GM18498 (cell line): ENCODE measurements at regions not wholly inside any gene's neighbourhood (a gene's known extent, or its start where the extent isn't known, plus 50 kb on each side); places are given as distances from the start of the nearest gene placed in this dataset.
A peak's percentile ranks its signal among the peaks of the same experiment; 100 is the strongest.
"Not testable (repeated sequence)": the region's sequence is repeated elsewhere in the genome, so short reads cannot be mapped to it uniquely, and the experiment has no call there.

ENCODE experiments used
- ATAC-seq: cut with Tn5 transposase; IDR thresholded peaks from one replicate; pipeline ENCODE4 v1.9.1; 2021; ENCODE audit warnings: mild to moderate bottlenecking, moderate library complexity; ENCODE audit not compliant: unreplicated experiment

- no peak for ATAC-seq
Measured at GRCh38 chr7:37545619-37546534, 97.2 kb upstream of the ELMO1 start.

- no peak for ATAC-seq
Measured at GRCh38 chr7:37546677-37547076, 98.0 kb upstream of the ELMO1 start.

- no peak for ATAC-seq
Measured at GRCh38 chr7:37549076-37549931, 100.6 kb upstream of the ELMO1 start.

- ATAC-seq, result no peak
Measured at GRCh38 chr7:37550426-37550825, 101.8 kb upstream of the ELMO1 start.

- ATAC-seq, result no peak
Measured at GRCh38 chr7:37550872-37551271, 102.2 kb upstream of the ELMO1 start.

GRCh38 chr7:37552030-37552429, 103.4 kb upstream of the ELMO1 start:
- no peak for ATAC-seq

GRCh38 chr7:37552439-37552838, 103.8 kb upstream of the ELMO1 start:
- not testable (repeated sequence) for ATAC-seq

GRCh38 chr7:37555528-37555927, 106.9 kb upstream of the ELMO1 start:
- ATAC-seq, result no peak

- no peak for ATAC-seq
Measured at GRCh38 chr7:37557571-37558209, 109.0 kb upstream of the ELMO1 start.

- ATAC-seq, result no peak
Measured at GRCh38 chr7:37558320-37559096, 109.8 kb upstream of the ELMO1 start.

GRCh38 chr7:37570145-37570544, 113.4 kb upstream of the GPR141 start:
- no peak for ATAC-seq

GRCh38 chr7:37571806-37572205, 111.8 kb upstream of the GPR141 start:
- ATAC-seq, result no peak

GRCh38 chr7:37577412-37577811, 106.2 kb upstream of the GPR141 start:
- ATAC-seq, result no peak

- no peak for ATAC-seq
Measured at GRCh38 chr7:37577901-37578300, 105.7 kb upstream of the GPR141 start.

- no peak for ATAC-seq
Measured at GRCh38 chr7:37578350-37578749, 105.2 kb upstream of the GPR141 start.

GRCh38 chr7:37580376-37580775, 103.2 kb upstream of the GPR141 start:
- no peak for ATAC-seq

- not testable (repeated sequence) for ATAC-seq
Measured at GRCh38 chr7:37584651-37585463, 98.7 kb upstream of the GPR141 start.

- ATAC-seq, result no peak
Measured at GRCh38 chr7:37590824-37591223, 92.7 kb upstream of the GPR141 start.

- ATAC-seq, result peak; percentile 45
Measured at GRCh38 chr7:37592366-37592765, 91.2 kb upstream of the GPR141 start.

- no peak for ATAC-seq
Measured at GRCh38 chr7:37594602-37595001, 89.0 kb upstream of the GPR141 start.
